ENCODE measurements at regions not wholly inside any gene's neighbourhood (a gene's known extent, or its start where the extent isn't known, plus 50 kb on each side); places are given as distances from the start of the nearest gene placed in this dataset.
"Not testable (repeated sequence)": the region's sequence is repeated elsewhere in the genome, so short reads cannot be mapped to it uniquely, and the experiment has no call there.

- in situ Hi-C loops (cut with HindIII; ENCODE audit: low pct_unique_long_range_greater_than_20kb, low sequenced_read_pairs), result no loop called here
- no peak overlapping the region for H3K27ac ChIP-seq (ENCODE audit: low read length)
Observed at GRCh38 chr14:101322223-101322622, 239.1 kb upstream of the DIO3 start.

DNA sequence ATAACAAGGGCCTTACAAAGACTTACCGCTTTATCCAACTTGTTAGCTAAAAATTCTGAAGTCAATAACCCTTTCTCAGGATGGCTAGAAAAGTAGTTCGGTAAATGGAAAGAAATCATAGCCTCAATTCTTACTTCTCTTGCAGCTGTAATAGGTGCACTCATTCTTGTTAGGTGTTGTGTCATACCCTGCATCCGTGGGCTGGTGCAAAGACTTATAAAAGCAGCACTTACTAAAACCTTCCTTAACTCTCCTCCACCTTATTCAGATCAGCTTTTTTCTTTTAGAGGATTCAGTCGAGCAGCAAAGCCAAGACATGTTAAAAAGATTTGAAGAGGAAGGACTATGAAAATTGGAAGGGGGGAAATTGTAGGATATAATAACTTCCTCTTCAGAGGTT, 238.2 kb upstream of the DIO3 start:
- no TSS peak for BruUV-seq (replicated peaks)
- no peak overlapping the region for H3K27ac ChIP-seq (ENCODE audit: low read length)
- POLR2A ChIA-PET, result no interaction called here
- H3K27me3 ChIP-seq (ENCODE audit: control insufficient read depth, insufficient read depth, low read length), result no peaks in the 10 kb centered on the region
- H3K4me1 ChIP-seq (ENCODE audit: control insufficient read depth, insufficient read depth, low read length), result no peaks in the 10 kb centered on the region
- TF ChIP-seq SIN3A (IDR thresholded peaks at IDR 0.05; ENCODE audit: borderline replicate concordance, insufficient read depth, low read depth, low read length) (no peak), REST (IDR thresholded peaks at IDR 0.05; ENCODE audit: insufficient read depth in 1 of 2, low read depth in 2 of 2, low read length in 1 of 2) (no peak), TCF7L2 (IDR thresholded peaks at IDR 0.05; ENCODE audit: low read depth, low read length) (no peak), CTCF (IDR thresholded peaks at IDR 0.05) (no peak), POLR2AphosphoS5 (IDR thresholded peaks at IDR 0.05; ENCODE audit: low read depth, low read length) (no peak)
- intact Hi-C loops (cut with micrococcal nuclease; ENCODE audit: unreplicated experiment) (no loop called here), in situ Hi-C loops (cut with HindIII; ENCODE audit: low pct_unique_long_range_greater_than_20kb, low sequenced_read_pairs) (no loop called here)
- ATAC-seq (no peak), DNase-seq (ENCODE audit: low read depth, low spot score) (no peak)
- no peaks in the 10 kb centered on the region for H3K36me3 ChIP-seq (ENCODE audit: control insufficient read depth, insufficient read depth, low read length)
- H3K9me3 ChIP-seq (ENCODE audit: control insufficient read depth, insufficient read depth, low read depth, low read length), result peaks cover 3% of the 10 kb centered on the region; the same call in 1 of the 2 replicates
- CTCF ChIA-PET, result interaction anchor here (0.6 kb wide), 1 partner anchor 10 kb away, joined by 3 read pairs; no protein-coding TSS in a partner anchor
- no peak overlapping the region for H3K4me3 ChIP-seq (ENCODE audit: low read depth in 2 of 2, low read length in 2 of 2)

More at GRCh38 chr14:101322223-101322622, 239.1 kb upstream of the DIO3 start:
- Histone ChIP-seq H3K36me3 (ENCODE audit: control insufficient read depth, insufficient read depth, low read length) (no peaks in the 10 kb centered on the region), H3K4me3 (ENCODE audit: low read depth in 2 of 2, low read length in 2 of 2) (no peak overlapping the region), H3K9me3 (ENCODE audit: control insufficient read depth, insufficient read depth, low read depth, low read length) (peaks cover 3% of the 10 kb centered on the region; the same call in 1 of the 2 replicates), H3K4me1 (ENCODE audit: control insufficient read depth, insufficient read depth, low read length) (no peaks in the 10 kb centered on the region), H3K27me3 (ENCODE audit: control insufficient read depth, insufficient read depth, low read length) (no peaks in the 10 kb centered on the region)
- intact Hi-C loops (cut with micrococcal nuclease; ENCODE audit: unreplicated experiment), result no loop called here
- no TSS peak for BruUV-seq (replicated peaks)
- no peak for ATAC-seq
- no peak for TF ChIP-seq REST (IDR thresholded peaks at IDR 0.05; ENCODE audit: insufficient read depth in 1 of 2, low read depth in 2 of 2, low read length in 1 of 2)
- TF ChIP-seq TCF7L2 (IDR thresholded peaks at IDR 0.05; ENCODE audit: low read depth, low read length), result no peak
- TF ChIP-seq CTCF (IDR thresholded peaks at IDR 0.05), result no peak
- no peak for TF ChIP-seq POLR2AphosphoS5 (IDR thresholded peaks at IDR 0.05; ENCODE audit: low read depth, low read length)
- no peak for TF ChIP-seq SIN3A (IDR thresholded peaks at IDR 0.05; ENCODE audit: borderline replicate concordance, insufficient read depth, low read depth, low read length)
- CTCF ChIA-PET, result no interaction called here
- POLR2A ChIA-PET, result no interaction called here
- no peak for DNase-seq (ENCODE audit: low read depth, low spot score)

DNA sequence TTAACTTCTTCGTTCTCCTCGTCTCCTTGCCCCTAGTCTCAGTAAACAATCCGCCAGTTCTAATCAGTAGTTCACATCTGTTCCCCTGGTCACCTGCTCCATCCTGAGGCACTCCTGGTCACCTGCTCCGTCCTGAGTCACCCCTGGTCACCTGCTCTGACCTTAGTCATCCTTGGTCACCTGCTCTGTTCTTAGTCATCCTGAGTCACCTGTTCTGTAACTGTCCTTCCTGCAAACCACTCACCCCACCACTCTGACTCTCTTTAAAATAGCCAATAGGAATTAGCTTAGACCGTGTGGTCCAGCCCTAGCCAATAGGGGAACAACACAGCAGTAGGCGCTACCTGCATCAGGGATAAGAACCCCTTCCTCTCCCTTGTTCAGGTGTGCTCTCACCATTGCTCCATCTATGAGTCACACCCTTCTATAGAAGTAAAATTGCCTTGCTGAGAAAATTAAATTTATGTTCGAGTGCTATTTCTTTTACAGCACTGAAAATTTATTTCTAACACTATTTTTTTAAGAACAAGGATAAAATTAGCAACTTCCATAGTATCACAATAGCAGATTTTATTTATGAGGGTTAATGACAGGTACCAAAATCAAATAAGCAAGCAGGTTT, 237.6 kb upstream of the DIO3 start:
- intact Hi-C loops (cut with micrococcal nuclease; ENCODE audit: unreplicated experiment); in situ Hi-C loops (cut with HindIII; ENCODE audit: low pct_unique_long_range_greater_than_20kb, low sequenced_read_pairs); H3K27me3 ChIP-seq (ENCODE audit: control insufficient read depth, insufficient read depth, low read length); H3K27ac ChIP-seq (ENCODE audit: low read length); ATAC-seq; H3K4me3 ChIP-seq (ENCODE audit: low read depth in 2 of 2, low read length in 2 of 2); H3K9me3 ChIP-seq (ENCODE audit: control insufficient read depth, insufficient read depth, low read depth, low read length); BruUV-seq (replicated peaks); H3K4me1 ChIP-seq (ENCODE audit: control insufficient read depth, insufficient read depth, low read length); H3K36me3 ChIP-seq (ENCODE audit: control insufficient read depth, insufficient read depth, low read length); POLR2A ChIA-PET; DNase-seq (ENCODE audit: low read depth, low spot score): not testable (repeated sequence)
- CTCF ChIA-PET, result interaction anchor here (0.6 kb wide), 1 partner anchor 9 kb away, joined by 3 read pairs; no protein-coding TSS in a partner anchor

Data from Panc1 (cell line).